ENCODE measurements at regions not wholly inside any gene's neighbourhood (a gene's known extent, or its start where the extent isn't known, plus 50 kb on each side); places are given as distances from the start of the nearest gene placed in this dataset.
A peak's percentile ranks its signal among the peaks of the same experiment; 100 is the strongest.
"Not testable (repeated sequence)": the region's sequence is repeated elsewhere in the genome, so short reads cannot be mapped to it uniquely, and the experiment has no call there.

DNA sequence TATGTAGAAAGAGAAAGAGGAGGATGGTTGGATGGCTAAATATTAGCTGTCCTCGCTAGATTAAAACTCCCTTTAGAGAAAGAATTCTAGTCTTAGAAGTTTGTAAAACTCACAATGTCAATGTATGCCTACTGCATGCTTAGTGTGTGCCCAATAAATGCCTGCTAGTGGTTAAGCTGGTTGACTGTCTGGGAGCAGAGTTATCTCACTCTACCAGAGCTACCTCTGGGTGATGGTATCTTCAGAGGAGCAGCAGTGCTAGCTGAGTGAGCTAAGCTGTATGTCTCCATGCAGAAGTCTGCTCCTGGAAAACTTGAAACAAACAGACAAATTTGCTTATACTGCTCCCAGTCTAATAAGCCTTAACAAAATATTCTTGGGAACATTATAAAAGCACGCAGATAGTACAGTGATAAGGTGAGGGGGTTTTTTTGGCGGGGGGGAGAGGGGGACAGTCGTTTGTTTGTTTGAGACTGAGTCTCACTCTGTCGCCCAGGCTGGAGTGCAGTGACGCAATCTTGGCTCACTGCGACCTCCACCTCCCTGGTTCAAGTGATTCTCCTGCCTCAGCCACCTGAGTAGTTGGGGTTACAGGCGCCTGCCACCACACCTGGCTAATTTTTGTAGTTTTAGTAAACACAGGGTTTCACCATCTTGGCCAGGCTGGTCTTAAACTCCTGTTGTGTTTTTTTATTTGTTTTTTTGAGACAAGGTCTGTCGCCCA lies 202.8 kb upstream of the TSC22D1 start:
- ATAC-seq (no peak), DNase-seq (no peak)
- H3K9me3 Mint-ChIP-seq (ENCODE audit: low read depth) = peaks cover 5% of the 10 kb centered on the region
- intact Hi-C loops (cut with DNase I, micrococcal nuclease) = no loop called here
- H3K4me1 Mint-ChIP-seq = no peaks in the 10 kb centered on the region
- ChIA-PET CTCF (no interaction called here), POLR2A (no interaction called here)
- H3K27ac Mint-ChIP-seq = no peak overlapping the region
- H3K36me3 Mint-ChIP-seq (ENCODE audit: low read depth) = no peaks in the 10 kb centered on the region
- H3K4me3 Mint-ChIP-seq = no peak overlapping the region
- peaks cover 9% of the 10 kb centered on the region for H3K27me3 Mint-ChIP-seq

- H3K9me3 Mint-ChIP-seq (ENCODE audit: low read depth); H3K36me3 Mint-ChIP-seq (ENCODE audit: low read depth); DNase-seq; intact Hi-C loops (cut with DNase I, micrococcal nuclease); H3K4me3 Mint-ChIP-seq; H3K4me1 Mint-ChIP-seq; POLR2A ChIA-PET; ATAC-seq; CTCF ChIA-PET; H3K27ac Mint-ChIP-seq; H3K27me3 Mint-ChIP-seq: not testable (repeated sequence)
These were observed 199.2 kb upstream of the TSC22D1 start for GRCh38 chr13:44775290-44775689.

GRCh38 chr13:44770951-44771350 lies 194.8 kb upstream of the TSC22D1 start:
- H3K27me3 Mint-ChIP-seq = peaks cover 3% of the 10 kb centered on the region
- no peak for DNase-seq
- H3K4me1 Mint-ChIP-seq = peaks cover 28% of the 10 kb centered on the region
- peaks cover 4% of the 10 kb centered on the region for H3K9me3 Mint-ChIP-seq (ENCODE audit: low read depth)
- ChIA-PET POLR2A (interaction anchor here (0.5 to 0.6 kb wide), 2 partner anchors 17 to 279 kb away, joined by 3 read pairs; no protein-coding TSS in a partner anchor), CTCF (no interaction called here)
- H3K36me3 Mint-ChIP-seq (ENCODE audit: low read depth) = peaks cover 2% of the 10 kb centered on the region
- intact Hi-C loops (cut with DNase I, micrococcal nuclease) = no loop called here
- no peak overlapping the region for H3K4me3 Mint-ChIP-seq
- no peak overlapping the region for H3K27ac Mint-ChIP-seq
- ATAC-seq = no peak

GRCh38 chr13:44769686-44770085 lies 193.6 kb upstream of the TSC22D1 start:
- H3K36me3 Mint-ChIP-seq (ENCODE audit: low read depth) = peaks cover 2% of the 10 kb centered on the region
- no peak for ATAC-seq
- H3K27me3 Mint-ChIP-seq = no peaks in the 10 kb centered on the region
- peak overlapping the region; percentile 10 for H3K4me3 Mint-ChIP-seq
- intact Hi-C loops (cut with DNase I, micrococcal nuclease) = loop anchor here (1.0 to 10.0 kb wide), 9 partner anchors 49 to 573 kb away; no protein-coding TSS in a partner anchor
- DNase-seq = no peak
- peaks cover 2% of the 10 kb centered on the region for H3K9me3 Mint-ChIP-seq (ENCODE audit: low read depth)
- ChIA-PET POLR2A (no interaction called here), CTCF (no interaction called here)
- H3K4me1 Mint-ChIP-seq = peaks cover 28% of the 10 kb centered on the region
- H3K27ac Mint-ChIP-seq = peak overlapping the region; percentile 90

GRCh38 chr13:44768775-44769581 lies 192.8 kb upstream of the TSC22D1 start:
- peak; percentile 77 for ATAC-seq
- H3K4me3 Mint-ChIP-seq = peak overlapping the region; percentile 10
- intact Hi-C loops (cut with DNase I, micrococcal nuclease) = loop anchor here (1.0 to 10.0 kb wide), 11 partner anchors 11 to 572 kb away; no protein-coding TSS in a partner anchor
- DNase-seq = peak; percentile 67
- no peaks in the 10 kb centered on the region for H3K27me3 Mint-ChIP-seq
- H3K9me3 Mint-ChIP-seq (ENCODE audit: low read depth) = peaks cover 2% of the 10 kb centered on the region
- ChIA-PET POLR2A (interaction anchor here (0.7 kb wide), 1 partner anchor 311 kb away, joined by 3 read pairs; no protein-coding TSS in a partner anchor), CTCF (interaction anchor here (0.6 to 2.0 kb wide), 2 partner anchors 12 to 36 kb away, joined by 3 to 4 read pairs; no protein-coding TSS in a partner anchor)
- H3K27ac Mint-ChIP-seq = peak overlapping the region; percentile 90
- H3K36me3 Mint-ChIP-seq (ENCODE audit: low read depth) = peaks cover 2% of the 10 kb centered on the region
- peaks cover 28% of the 10 kb centered on the region for H3K4me1 Mint-ChIP-seq

- intact Hi-C loops (cut with DNase I, micrococcal nuclease) = loop anchor here (1.0 to 10.0 kb wide), 7 partner anchors 10 to 571 kb away; no protein-coding TSS in a partner anchor
- ChIA-PET CTCF (interaction anchor here (2.0 kb wide), 1 partner anchor 12 kb away, joined by 4 read pairs; no protein-coding TSS in a partner anchor), POLR2A (interaction anchor here (0.5 kb wide), 1 partner anchor 626 kb away, joined by 3 read pairs; no protein-coding TSS in a partner anchor)
- H3K27me3 Mint-ChIP-seq = no peaks in the 10 kb centered on the region
- H3K27ac Mint-ChIP-seq = peak overlapping the region; percentile 90
- peak overlapping the region; percentile 5 for H3K4me3 Mint-ChIP-seq
- DNase-seq = peak; percentile 69
- peaks cover 28% of the 10 kb centered on the region for H3K4me1 Mint-ChIP-seq
- peak; percentile 70 for ATAC-seq
- peaks cover 2% of the 10 kb centered on the region for H3K36me3 Mint-ChIP-seq (ENCODE audit: low read depth)
- peaks cover 2% of the 10 kb centered on the region for H3K9me3 Mint-ChIP-seq (ENCODE audit: low read depth)
These were observed 192.1 kb upstream of the TSC22D1 start for GRCh38 chr13:44768239-44768638.

DNA sequence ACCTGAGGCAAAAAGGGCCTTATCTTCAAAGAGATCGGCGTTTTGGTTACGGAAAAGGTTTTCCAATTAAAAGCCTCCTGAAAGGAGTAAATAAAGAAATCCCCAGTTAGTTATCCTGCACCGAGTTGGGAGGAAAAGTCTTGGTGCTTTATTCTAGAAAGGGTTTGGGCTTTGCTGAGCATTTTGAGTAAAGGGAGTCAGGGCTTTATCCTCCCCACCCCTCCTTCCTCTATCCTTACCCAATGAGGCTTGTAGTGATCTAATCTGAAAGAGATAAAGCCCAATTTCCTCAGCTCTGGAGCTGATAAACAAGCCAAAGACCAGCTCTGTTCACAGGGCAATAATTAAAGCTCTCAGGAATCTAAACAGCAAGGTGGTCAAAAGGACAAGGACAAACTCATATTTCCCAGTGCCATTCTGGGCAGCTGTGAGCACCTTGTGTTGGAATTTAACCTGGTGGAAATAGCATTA lies 188.9 kb upstream of the TSC22D1 start:
- Mint-ChIP-seq H3K4me1 (peaks cover 24% of the 10 kb centered on the region), H3K27me3 (no peaks in the 10 kb centered on the region), H3K9me3 (ENCODE audit: low read depth) (peaks cover 2% of the 10 kb centered on the region), H3K36me3 (ENCODE audit: low read depth) (peaks cover 2% of the 10 kb centered on the region), H3K27ac (no peak overlapping the region), H3K4me3 (no peak overlapping the region)
- ATAC-seq = no peak
- DNase-seq = no peak
- intact Hi-C loops (cut with DNase I, micrococcal nuclease) = loop anchor here in 1 of 2 experiments (10.0 kb wide), 1 partner anchor 110 kb away; no protein-coding TSS in a partner anchor
- POLR2A ChIA-PET = no interaction called here
- CTCF ChIA-PET = interaction anchor here (0.6 kb wide), 1 partner anchor 72 kb away, joined by 3 read pairs; no protein-coding TSS in a partner anchor

- no peak for ATAC-seq
- Mint-ChIP-seq H3K27ac (no peak overlapping the region), H3K4me1 (peaks cover 22% of the 10 kb centered on the region), H3K36me3 (ENCODE audit: low read depth) (peaks cover 2% of the 10 kb centered on the region), H3K27me3 (no peaks in the 10 kb centered on the region), H3K4me3 (no peak overlapping the region), H3K9me3 (ENCODE audit: low read depth) (peaks cover 2% of the 10 kb centered on the region)
- POLR2A ChIA-PET = no interaction called here
- CTCF ChIA-PET = no interaction called here
- DNase-seq = no peak
- intact Hi-C loops (cut with DNase I, micrococcal nuclease) = loop anchor here in 1 of 2 experiments (10.0 kb wide), 1 partner anchor 111 kb away; no protein-coding TSS in a partner anchor
These were observed 188.2 kb upstream of the TSC22D1 start for GRCh38 chr13:44764302-44764692.

GRCh38 chr13:44763615-44764301 lies 187.6 kb upstream of the TSC22D1 start:
- peaks cover 2% of the 10 kb centered on the region for H3K36me3 Mint-ChIP-seq (ENCODE audit: low read depth)
- CTCF ChIA-PET = interaction anchor here (0.7 kb wide), 1 partner anchor 182 kb away, joined by 4 read pairs; no protein-coding TSS in a partner anchor
- DNase-seq = no peak
- H3K27ac Mint-ChIP-seq = no peak overlapping the region
- no peak overlapping the region for H3K4me3 Mint-ChIP-seq
- ATAC-seq = no peak
- POLR2A ChIA-PET = no interaction called here
- H3K9me3 Mint-ChIP-seq (ENCODE audit: low read depth) = peaks cover 2% of the 10 kb centered on the region
- H3K27me3 Mint-ChIP-seq = no peaks in the 10 kb centered on the region
- peaks cover 22% of the 10 kb centered on the region for H3K4me1 Mint-ChIP-seq
- intact Hi-C loops (cut with DNase I, micrococcal nuclease) = loop anchor here in 1 of 2 experiments (10.0 kb wide), 1 partner anchor 111 kb away; no protein-coding TSS in a partner anchor

- DNase-seq (no peak), ATAC-seq (no peak)
- POLR2A ChIA-PET = no interaction called here
- Mint-ChIP-seq H3K27me3 (no peaks in the 10 kb centered on the region), H3K27ac (no peak overlapping the region), H3K4me1 (peaks cover 20% of the 10 kb centered on the region), H3K4me3 (no peak overlapping the region), H3K36me3 (ENCODE audit: low read depth) (no peaks in the 10 kb centered on the region), H3K9me3 (ENCODE audit: low read depth) (no peaks in the 10 kb centered on the region)
- CTCF ChIA-PET = interaction anchor here (0.7 kb wide), 1 partner anchor 181 kb away, joined by 4 read pairs; no protein-coding TSS in a partner anchor
- intact Hi-C loops (cut with DNase I, micrococcal nuclease) = loop anchor here in 1 of 2 experiments (10.0 kb wide), 1 partner anchor 112 kb away; no protein-coding TSS in a partner anchor
These were observed 186.8 kb upstream of the TSC22D1 start for GRCh38 chr13:44762911-44763310.

- Mint-ChIP-seq H3K36me3 (ENCODE audit: low read depth) (no peaks in the 10 kb centered on the region), H3K27me3 (peaks cover 2% of the 10 kb centered on the region), H3K4me1 (peaks cover 24% of the 10 kb centered on the region), H3K27ac (no peak overlapping the region), H3K9me3 (ENCODE audit: low read depth) (no peaks in the 10 kb centered on the region), H3K4me3 (no peak overlapping the region)
- no peak for ATAC-seq
- intact Hi-C loops (cut with DNase I, micrococcal nuclease) = loop anchor here in 1 of 2 experiments (10.0 kb wide), 1 partner anchor 114 kb away; no protein-coding TSS in a partner anchor
- POLR2A ChIA-PET = no interaction called here
- CTCF ChIA-PET = no interaction called here
- DNase-seq = no peak
These were observed 184.3 kb upstream of the TSC22D1 start for GRCh38 chr13:44760434-44760833.

All from activated CD4-positive, alpha-beta T cell treated with anti-CD3 and anti-CD28 coated beads for 36 hours (primary cell).